ENCODE measurements at regions not wholly inside any gene's neighbourhood (a gene's known extent, or its start where the extent isn't known, plus 50 kb on each side); places are given as distances from the start of the nearest gene placed in this dataset.

DNA sequence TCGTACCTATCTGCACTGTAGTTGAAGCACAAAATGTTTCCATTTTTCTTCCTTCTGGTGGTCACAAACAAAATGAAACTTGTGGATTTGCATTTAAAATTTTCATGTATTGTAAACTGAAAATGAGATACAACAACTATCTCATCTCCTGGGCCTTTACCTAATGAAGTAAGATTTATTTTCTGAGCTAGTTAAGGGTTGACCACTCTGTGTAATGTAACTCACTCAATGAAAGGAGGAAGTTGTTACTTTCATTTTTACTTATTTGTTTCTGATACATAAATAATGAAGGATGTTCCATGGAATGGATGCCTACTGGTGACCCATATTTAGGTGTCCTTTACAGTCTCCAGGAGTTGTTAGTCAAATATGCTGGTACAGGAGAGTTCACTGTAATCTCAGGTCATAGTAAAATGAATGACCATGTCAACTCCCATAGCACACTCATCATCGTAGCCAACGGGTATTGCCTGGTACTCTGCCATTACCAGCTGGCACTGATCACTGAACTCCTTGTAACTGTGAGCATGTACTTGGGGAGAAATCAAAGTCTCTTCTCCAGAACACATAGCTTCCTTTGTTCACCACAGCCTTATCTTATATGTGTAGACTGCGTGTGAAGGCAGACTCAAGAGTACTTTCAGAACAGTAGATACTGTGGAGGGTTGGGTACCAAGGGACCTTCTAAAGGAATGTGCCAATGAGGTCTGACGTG is 474.2 kb upstream of the ROBO2 start:
- TF ChIP-seq, protein P1, sequence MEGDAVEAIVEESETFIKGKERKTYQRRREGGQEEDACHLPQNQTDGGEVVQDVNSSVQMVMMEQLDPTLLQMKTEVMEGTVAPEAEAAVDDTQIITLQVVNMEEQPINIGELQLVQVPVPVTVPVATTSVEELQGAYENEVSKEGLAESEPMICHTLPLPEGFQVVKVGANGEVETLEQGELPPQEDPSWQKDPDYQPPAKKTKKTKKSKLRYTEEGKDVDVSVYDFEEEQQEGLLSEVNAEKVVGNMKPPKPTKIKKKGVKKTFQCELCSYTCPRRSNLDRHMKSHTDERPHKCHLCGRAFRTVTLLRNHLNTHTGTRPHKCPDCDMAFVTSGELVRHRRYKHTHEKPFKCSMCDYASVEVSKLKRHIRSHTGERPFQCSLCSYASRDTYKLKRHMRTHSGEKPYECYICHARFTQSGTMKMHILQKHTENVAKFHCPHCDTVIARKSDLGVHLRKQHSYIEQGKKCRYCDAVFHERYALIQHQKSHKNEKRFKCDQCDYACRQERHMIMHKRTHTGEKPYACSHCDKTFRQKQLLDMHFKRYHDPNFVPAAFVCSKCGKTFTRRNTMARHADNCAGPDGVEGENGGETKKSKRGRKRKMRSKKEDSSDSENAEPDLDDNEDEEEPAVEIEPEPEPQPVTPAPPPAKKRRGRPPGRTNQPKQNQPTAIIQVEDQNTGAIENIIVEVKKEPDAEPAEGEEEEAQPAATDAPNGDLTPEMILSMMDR (conservative IDR thresholded peaks at IDR 0.05; ENCODE audit: low read depth, low read length), result no peak
- H3K4me3 ChIP-seq (ENCODE audit: low read depth, low read length), result no peak overlapping the region
- DNase-seq (ENCODE audit: low read depth), result no peak

DNA sequence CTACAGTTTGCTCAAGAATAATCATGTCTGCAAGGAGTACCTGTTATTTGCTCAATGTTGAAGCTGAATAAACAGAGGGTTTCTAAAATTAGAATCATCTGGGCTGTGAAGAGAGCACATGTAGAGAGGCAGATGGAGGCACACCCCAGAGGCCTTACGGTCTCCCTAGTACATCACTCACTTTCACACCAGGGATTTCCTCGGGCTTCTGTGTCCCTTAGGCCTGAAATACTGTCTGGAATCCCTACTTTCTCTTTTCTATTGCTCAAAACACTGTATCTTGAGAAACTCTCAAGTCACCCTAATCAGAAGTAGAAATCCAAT is 473.7 kb upstream of the ROBO2 start:
- no peak for DNase-seq (ENCODE audit: low read depth)
- H3K4me3 ChIP-seq (ENCODE audit: low read depth, low read length), result no peak overlapping the region
- TF ChIP-seq, protein P1 (conservative IDR thresholded peaks at IDR 0.05; ENCODE audit: low read depth, low read length), result no peak

DNA sequence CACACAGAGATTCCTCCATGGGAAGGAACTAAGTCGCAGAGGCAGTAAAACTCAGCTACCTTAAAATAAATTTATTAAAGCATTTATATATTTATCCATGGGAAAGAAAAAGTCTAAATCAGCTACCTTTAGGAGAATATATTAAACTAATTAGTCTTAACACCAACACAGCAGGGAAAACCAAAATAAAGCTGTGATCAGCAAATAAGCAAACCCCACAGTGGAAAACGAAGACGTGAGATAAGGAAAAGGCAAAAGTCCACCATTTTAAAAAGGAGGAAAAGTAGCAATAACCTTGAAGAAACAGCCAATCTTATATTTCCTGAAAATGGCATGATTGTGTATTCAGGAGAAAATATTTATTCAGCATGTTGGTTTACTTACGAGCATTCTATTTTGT is 473.0 kb upstream of the ROBO2 start:
- no peak overlapping the region for H3K4me3 ChIP-seq (ENCODE audit: low read depth, low read length)
- TF ChIP-seq, protein P1 (conservative IDR thresholded peaks at IDR 0.05; ENCODE audit: low read depth, low read length), result no peak
- DNase-seq (ENCODE audit: low read depth), result no peak

DNA sequence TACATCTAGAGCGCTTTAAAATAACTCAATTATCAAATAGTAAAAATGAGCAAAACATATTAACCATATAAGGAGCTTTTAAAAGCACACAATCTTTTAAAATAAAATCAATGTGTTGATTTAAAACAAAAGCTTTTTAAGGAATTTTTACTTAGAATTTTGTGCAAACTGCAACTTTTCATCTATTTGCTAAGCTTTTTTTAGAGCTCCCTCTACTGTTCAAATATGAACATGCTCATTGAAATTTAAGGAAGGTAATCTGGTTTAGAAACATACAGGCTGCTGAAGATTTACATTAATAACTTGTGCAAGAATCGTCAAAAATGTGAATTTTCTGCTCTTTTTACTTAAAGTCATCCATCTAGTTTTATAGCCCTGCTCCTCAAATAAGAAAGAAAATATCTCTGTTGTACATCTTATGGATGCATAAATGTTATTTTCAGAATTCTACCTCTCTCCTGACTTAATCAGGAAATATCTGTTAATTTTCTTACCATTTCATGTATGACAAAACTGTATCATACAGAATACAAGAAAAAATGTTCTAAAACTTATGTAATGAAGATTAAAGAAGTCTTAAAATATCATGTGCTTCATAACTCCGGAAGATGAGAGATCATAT is 469.4 kb upstream of the ROBO2 start:
- no peak for DNase-seq (ENCODE audit: low read depth)
- TF ChIP-seq, protein P1 (conservative IDR thresholded peaks at IDR 0.05; ENCODE audit: low read depth, low read length), result peak; percentile 70
- H3K4me3 ChIP-seq (ENCODE audit: low read depth, low read length), result no peak overlapping the region

DNA sequence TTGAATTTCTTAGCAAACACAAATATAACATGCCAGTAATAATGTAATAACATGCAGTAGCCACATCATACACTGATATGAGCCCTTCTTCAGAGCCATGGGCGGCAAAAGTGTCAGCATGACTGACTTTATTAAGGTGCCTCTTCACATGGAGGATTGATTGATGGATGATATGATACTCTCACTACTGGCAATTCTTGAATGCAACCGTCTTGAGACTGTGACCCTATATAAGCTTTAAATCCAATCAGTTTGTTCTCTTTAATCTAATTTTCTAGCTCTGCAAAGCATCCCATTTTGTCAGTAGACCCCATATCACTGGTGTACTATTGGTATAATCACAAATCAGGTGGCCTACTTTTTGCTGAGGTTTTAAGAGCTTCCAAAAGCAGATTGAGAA is 463.7 kb upstream of the ROBO2 start:
- TF ChIP-seq, protein P1 (conservative IDR thresholded peaks at IDR 0.05; ENCODE audit: low read depth, low read length), result no peak
- no peak overlapping the region for H3K4me3 ChIP-seq (ENCODE audit: low read depth, low read length)
- DNase-seq (ENCODE audit: low read depth), result no peak

DNA sequence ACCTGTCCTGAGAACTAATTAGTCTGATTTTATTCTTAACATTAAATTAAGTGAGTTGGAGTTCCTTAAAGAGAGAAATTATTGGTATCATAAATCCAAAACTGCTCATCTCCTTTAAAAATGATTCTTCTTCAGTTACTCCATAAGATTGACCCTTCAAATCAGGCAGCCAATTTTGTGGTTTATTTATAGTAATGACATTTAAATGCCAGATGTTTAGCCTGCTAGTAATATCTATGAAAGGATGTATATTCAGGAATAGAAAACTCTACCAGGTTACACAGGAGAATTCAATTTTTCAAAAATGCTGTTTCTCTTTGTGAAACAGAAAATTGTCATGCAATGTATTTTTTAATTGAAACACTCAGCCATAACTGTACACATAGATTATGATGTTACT is 457.8 kb upstream of the ROBO2 start:
- DNase-seq (ENCODE audit: low read depth), result no peak
- no peak overlapping the region for H3K4me3 ChIP-seq (ENCODE audit: low read depth, low read length)

More for the DNA sequence above, 457.8 kb upstream of the ROBO2 start:
- TF ChIP-seq, protein P1 (conservative IDR thresholded peaks at IDR 0.05; ENCODE audit: low read depth, low read length), result no peak
